ENCODE measurements at regions not wholly inside any gene's neighbourhood (a gene's known extent, or its start where the extent isn't known, plus 50 kb on each side); places are given as distances from the start of the nearest gene placed in this dataset.

DNA sequence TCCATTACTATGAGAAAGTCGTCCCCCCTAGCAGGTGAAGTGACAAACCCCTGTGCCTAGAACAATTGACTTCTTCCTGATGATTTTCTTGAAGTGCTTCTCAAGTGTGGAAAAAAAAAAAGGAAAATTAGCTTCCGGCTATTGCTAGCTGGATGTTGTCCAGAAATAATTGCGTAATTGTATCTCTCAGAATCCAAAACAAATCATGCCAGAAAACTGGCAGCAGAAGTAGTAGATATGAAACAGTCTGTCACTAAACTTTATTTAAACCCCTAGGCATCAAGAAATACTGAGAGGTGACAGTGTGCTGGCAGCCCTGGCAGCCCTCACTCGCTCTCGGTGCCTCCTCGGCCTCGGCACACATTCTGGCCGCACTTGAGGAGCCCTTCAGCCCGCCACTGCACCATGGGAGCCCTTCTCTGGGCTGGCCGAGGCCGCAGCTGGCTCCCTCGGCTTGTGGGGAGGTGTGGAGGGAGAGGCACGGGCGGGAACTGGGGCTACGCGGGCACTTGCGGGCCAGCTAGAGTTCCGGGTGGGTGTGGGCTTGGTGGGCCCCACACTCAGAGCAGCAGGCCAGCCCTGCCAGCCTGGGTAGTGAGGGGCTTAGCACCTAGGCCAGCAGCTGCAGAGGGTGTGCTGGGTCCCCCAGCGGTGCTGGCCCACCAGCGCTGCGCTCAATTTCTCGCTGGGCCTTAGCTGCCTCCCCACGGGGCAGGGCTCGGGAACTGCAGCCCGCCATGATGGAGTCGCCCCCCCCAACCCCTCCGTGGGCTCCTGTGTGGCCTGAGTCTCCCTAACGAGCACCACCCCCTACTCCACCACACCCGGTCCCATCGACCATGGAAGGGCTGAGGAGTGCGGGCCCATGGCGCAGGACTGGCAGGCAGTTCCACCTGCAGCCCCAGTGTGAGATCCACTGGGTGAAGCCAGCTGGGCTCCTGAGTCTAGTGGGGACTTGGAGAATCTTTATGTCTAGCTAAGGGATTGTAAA lies 80.5 kb upstream of the ABCA12 start:
- TF ChIP-seq, protein P1, sequence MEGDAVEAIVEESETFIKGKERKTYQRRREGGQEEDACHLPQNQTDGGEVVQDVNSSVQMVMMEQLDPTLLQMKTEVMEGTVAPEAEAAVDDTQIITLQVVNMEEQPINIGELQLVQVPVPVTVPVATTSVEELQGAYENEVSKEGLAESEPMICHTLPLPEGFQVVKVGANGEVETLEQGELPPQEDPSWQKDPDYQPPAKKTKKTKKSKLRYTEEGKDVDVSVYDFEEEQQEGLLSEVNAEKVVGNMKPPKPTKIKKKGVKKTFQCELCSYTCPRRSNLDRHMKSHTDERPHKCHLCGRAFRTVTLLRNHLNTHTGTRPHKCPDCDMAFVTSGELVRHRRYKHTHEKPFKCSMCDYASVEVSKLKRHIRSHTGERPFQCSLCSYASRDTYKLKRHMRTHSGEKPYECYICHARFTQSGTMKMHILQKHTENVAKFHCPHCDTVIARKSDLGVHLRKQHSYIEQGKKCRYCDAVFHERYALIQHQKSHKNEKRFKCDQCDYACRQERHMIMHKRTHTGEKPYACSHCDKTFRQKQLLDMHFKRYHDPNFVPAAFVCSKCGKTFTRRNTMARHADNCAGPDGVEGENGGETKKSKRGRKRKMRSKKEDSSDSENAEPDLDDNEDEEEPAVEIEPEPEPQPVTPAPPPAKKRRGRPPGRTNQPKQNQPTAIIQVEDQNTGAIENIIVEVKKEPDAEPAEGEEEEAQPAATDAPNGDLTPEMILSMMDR (IDR thresholded peaks at IDR 0.05; ENCODE audit: control extremely low read depth, extremely low read depth, low read depth, missing control alignments): no peak
- DNase-seq (ENCODE audit: extremely low spot score): no peak
- POLR2A ChIA-PET: no interaction called here
- CTCF ChIA-PET: no interaction called here

DNA sequence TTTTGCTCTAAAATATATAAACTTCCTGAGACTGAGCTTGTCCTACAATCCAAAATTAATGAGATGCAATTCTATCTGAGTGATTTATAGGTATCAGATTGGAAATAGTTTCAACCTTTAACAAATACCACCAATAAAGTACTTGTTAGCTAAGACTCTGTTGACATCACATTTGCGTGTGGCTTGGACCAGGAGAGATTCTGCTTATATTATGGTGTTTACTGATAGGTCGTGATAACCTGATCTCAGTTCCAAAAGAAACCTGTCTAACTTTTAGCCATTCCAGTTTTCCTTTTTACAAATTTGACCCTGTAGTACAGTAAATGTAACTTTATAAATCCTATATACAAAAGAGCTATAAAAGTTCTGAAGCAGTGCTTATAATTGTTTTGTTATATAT lies 78.4 kb upstream of the ABCA12 start:
- POLR2A ChIA-PET: no interaction called here
- DNase-seq (ENCODE audit: extremely low spot score): no peak
- TF ChIP-seq, protein P1 (IDR thresholded peaks at IDR 0.05; ENCODE audit: control extremely low read depth, extremely low read depth, low read depth, missing control alignments): no peak
- CTCF ChIA-PET: interaction anchor here (1.4 kb wide), 1 partner anchor 10 kb away, joined by 3 read pairs; no protein-coding TSS in a partner anchor

DNA sequence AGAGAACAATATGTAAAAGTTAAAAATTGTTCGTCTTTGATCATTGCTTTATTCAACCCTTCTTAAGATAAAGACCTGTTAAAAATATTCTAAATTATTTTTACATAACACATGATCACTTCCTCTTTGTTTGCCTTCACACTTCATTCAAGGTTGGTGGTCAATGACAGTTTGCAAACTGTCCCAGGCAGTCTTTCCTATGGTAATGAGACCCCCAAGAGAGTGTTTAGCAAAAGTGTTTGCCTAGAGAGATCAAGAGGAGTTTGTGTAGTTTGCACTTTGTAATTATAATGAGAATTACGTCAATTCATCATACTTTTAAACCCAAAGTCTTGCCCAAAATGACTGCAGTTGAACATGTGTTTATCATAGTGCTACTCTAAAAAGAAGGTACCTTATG lies 77.2 kb upstream of the ABCA12 start:
- TF ChIP-seq, protein P1 (IDR thresholded peaks at IDR 0.05; ENCODE audit: control extremely low read depth, extremely low read depth, low read depth, missing control alignments): no peak
- ChIA-PET POLR2A (no interaction called here), CTCF (interaction anchor here (0.8 kb wide), 1 partner anchor 11 kb away, joined by 3 read pairs; no protein-coding TSS in a partner anchor)
- DNase-seq (ENCODE audit: extremely low spot score): no peak

DNA sequence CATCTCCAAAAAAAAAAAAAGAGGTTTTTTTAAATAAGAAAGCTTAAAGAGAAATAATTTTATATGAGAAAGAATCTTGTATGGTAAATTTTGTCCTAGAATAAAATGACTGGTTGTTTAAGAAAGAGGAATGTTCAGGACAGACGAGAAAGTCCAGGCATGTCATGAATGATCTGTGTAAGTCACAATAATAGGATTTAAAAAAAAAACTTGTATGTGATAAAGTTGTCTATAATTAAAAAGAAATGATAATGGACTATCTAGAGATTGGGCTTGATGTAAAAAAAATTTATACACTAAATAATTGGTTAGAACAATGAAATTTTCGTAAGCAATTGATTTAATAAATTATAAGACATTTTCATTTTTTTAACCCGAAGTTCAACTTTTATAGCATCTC lies 71.7 kb upstream of the ABCA12 start:
- CTCF ChIA-PET: no interaction called here
- DNase-seq (ENCODE audit: extremely low spot score): no peak
- TF ChIP-seq, protein P1 (IDR thresholded peaks at IDR 0.05; ENCODE audit: control extremely low read depth, extremely low read depth, low read depth, missing control alignments): no peak
- POLR2A ChIA-PET: no interaction called here

DNA sequence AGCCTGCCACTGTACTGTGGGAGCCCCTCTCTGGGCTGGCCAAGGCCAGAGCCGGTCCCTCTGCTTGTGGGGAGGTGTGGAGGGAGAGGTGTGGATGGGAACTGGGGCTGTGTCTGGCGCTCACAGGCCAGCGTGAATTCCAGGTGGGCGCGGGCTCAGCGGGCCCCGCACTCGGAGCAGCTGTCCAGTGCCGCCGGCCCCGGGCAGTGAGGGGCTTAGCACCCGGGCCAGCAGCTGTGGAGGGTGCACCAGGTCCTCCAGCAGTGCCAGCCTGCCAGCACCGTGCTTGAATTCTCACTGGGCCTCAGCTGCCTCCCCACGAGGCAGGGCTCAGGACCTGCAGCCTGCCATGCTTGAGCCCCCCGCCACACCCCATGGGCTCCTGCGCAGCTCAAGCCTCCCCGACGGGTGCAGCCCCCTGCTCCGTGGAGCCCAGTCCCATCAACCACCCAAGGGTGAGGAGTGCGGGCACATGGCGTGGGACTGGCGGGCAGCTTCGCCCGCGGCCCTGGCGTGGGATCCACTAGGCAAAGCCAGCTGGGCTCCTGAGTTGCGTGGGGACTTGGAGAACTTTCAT lies 69.5 kb upstream of the ABCA12 start:
- POLR2A ChIA-PET: no interaction called here
- TF ChIP-seq, protein P1 (IDR thresholded peaks at IDR 0.05; ENCODE audit: control extremely low read depth, extremely low read depth, low read depth, missing control alignments): no peak
- DNase-seq (ENCODE audit: extremely low spot score): no peak
- CTCF ChIA-PET: no interaction called here

DNA sequence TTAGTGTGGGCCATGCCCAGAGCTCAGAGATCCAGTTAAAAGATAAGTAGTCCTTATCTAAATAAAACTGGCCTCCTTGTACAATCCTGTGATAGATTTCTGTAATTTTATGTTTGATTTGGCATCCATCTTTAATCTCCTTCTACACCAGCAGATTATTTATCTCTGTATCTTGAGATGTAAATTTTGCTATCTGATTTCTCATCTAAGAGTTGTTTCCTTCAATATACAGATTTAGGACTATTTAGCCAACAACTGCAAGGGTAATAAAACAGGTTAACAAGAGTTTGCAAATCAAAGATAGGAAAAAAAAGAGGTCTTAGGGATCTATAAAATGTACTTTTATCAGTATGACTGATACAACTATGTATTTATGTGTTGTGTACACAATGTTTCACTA lies 68.6 kb upstream of the ABCA12 start:
- CTCF ChIA-PET: interaction anchor here (0.8 kb wide), 1 partner anchor 10 kb away, joined by 3 read pairs; no protein-coding TSS in a partner anchor
- POLR2A ChIA-PET: no interaction called here
- DNase-seq (ENCODE audit: extremely low spot score): no peak
- TF ChIP-seq, protein P1 (IDR thresholded peaks at IDR 0.05; ENCODE audit: control extremely low read depth, extremely low read depth, low read depth, missing control alignments): no peak

Data from GM10248 (cell line).